ENCODE measurements at regions not wholly inside any gene's neighbourhood (a gene's known extent, or its start where the extent isn't known, plus 50 kb on each side); places are given as distances from the start of the nearest gene placed in this dataset.

GRCh38 chr16:65878347-65878746 lies 488.1 kb upstream of the CDH5 start:
- TF ChIP-seq POLR2A (IDR thresholded peaks at IDR 0.05) (no peak), EP300 (IDR thresholded peaks at IDR 0.05) (no peak), POLR2AphosphoS5 (IDR thresholded peaks at IDR 0.05) (no peak)
- TF ChIP-seq, protein P1, sequence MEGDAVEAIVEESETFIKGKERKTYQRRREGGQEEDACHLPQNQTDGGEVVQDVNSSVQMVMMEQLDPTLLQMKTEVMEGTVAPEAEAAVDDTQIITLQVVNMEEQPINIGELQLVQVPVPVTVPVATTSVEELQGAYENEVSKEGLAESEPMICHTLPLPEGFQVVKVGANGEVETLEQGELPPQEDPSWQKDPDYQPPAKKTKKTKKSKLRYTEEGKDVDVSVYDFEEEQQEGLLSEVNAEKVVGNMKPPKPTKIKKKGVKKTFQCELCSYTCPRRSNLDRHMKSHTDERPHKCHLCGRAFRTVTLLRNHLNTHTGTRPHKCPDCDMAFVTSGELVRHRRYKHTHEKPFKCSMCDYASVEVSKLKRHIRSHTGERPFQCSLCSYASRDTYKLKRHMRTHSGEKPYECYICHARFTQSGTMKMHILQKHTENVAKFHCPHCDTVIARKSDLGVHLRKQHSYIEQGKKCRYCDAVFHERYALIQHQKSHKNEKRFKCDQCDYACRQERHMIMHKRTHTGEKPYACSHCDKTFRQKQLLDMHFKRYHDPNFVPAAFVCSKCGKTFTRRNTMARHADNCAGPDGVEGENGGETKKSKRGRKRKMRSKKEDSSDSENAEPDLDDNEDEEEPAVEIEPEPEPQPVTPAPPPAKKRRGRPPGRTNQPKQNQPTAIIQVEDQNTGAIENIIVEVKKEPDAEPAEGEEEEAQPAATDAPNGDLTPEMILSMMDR (IDR thresholded peaks at IDR 0.05), result no peak
